Muscle layer of duodenum (tissue), 2 donors: ENCODE measurements at regions not wholly inside any gene's neighbourhood (a gene's known extent, or its start where the extent isn't known, plus 50 kb on each side); places are given as distances from the start of the nearest gene placed in this dataset.
"Not testable (repeated sequence)": the region's sequence is repeated elsewhere in the genome, so short reads cannot be mapped to it uniquely, and the experiment has no call there.

Experiments
- H3K27ac ChIP-seq: one replicate; pipeline ENCODE4 v1.7.0; 2013; ENCODE audit warnings: mild to moderate bottlenecking, low read length
- H3K27me3 ChIP-seq: one replicate; pipeline ENCODE4 v1.7.0; 2013; ENCODE audit warnings: low read depth, mild to moderate bottlenecking, control low read depth, low read length
- H3K36me3 ChIP-seq, 2 donors: one replicate each; pipeline ENCODE4 v1.7.0; 2013; ENCODE audit warnings: low read length in 2 of 2, control low read depth in 1 of 2, mild to moderate bottlenecking in 1 of 2; ENCODE audit not compliant: insufficient read depth in 2 of 2, control insufficient read depth in 1 of 2
- H3K4me1 ChIP-seq, 2 donors: one replicate each; pipeline ENCODE4 v1.7.0; 2013; ENCODE audit warnings: low read length in 2 of 2, mild to moderate bottlenecking in 2 of 2, control low read depth in 1 of 2, moderate library complexity in 1 of 2; ENCODE audit not compliant: insufficient read depth in 2 of 2, control insufficient read depth in 1 of 2
- H3K4me3 ChIP-seq, 2 donors: one replicate each; pipeline ENCODE4 v1.7.0; 2013; ENCODE audit warnings: low read length in 2 of 2, low read depth in 1 of 2, mild to moderate bottlenecking in 1 of 2
- H3K9me3 ChIP-seq, 2 donors: one replicate each; pipeline ENCODE4 v1.7.0; 2013; ENCODE audit warnings: low read length in 2 of 2, control low read depth in 1 of 2, mild to moderate bottlenecking in 1 of 2; ENCODE audit not compliant: control insufficient read depth in 1 of 2
- donor health status: healthy.

- not testable (repeated sequence) for H3K4me3 ChIP-seq, H3K27me3 ChIP-seq, H3K36me3 ChIP-seq, H3K4me1 ChIP-seq, H3K27ac ChIP-seq, H3K9me3 ChIP-seq
Measured at GRCh38 chr16:29222615-29223014, 183.9 kb downstream of the NPIPB11 start.

- H3K27ac ChIP-seq, H3K27me3 ChIP-seq, H3K36me3 ChIP-seq, H3K4me3 ChIP-seq, H3K9me3 ChIP-seq, H3K4me1 ChIP-seq: not testable (repeated sequence)
Measured at GRCh38 chr16:29222008-29222407, 184.5 kb downstream of the NPIPB11 start.

- H3K36me3 ChIP-seq, H3K27ac ChIP-seq, H3K4me1 ChIP-seq, H3K9me3 ChIP-seq, H3K27me3 ChIP-seq, H3K4me3 ChIP-seq: not testable (repeated sequence)
Measured at GRCh38 chr16:29221281-29221955, 185.1 kb downstream of the NPIPB11 start.

- H3K9me3 ChIP-seq, H3K4me1 ChIP-seq, H3K36me3 ChIP-seq, H3K27me3 ChIP-seq, H3K27ac ChIP-seq, H3K4me3 ChIP-seq: not testable (repeated sequence)
Measured at GRCh38 chr16:29220647-29221191, 185.8 kb downstream of the NPIPB11 start.

- not testable (repeated sequence) for H3K27ac ChIP-seq
Measured at GRCh38 chr16:29219966-29220646, 186.4 kb downstream of the NPIPB11 start.

GRCh38 chr16:29219562-29219961 lies 186.9 kb downstream of the NPIPB11 start:
- not testable (repeated sequence) for H3K27ac ChIP-seq, H3K4me3 ChIP-seq

More at GRCh38 chr16:29219966-29220646, 186.4 kb downstream of the NPIPB11 start:
- H3K27me3 ChIP-seq, H3K9me3 ChIP-seq, H3K4me1 ChIP-seq, H3K36me3 ChIP-seq, H3K4me3 ChIP-seq: not testable (repeated sequence)

GRCh38 chr16:29218649-29219048 lies 187.9 kb downstream of the NPIPB11 start:
- H3K36me3 ChIP-seq, H3K27me3 ChIP-seq, H3K9me3 ChIP-seq, H3K4me3 ChIP-seq, H3K4me1 ChIP-seq, H3K27ac ChIP-seq: not testable (repeated sequence)

More at GRCh38 chr16:29219562-29219961, 186.9 kb downstream of the NPIPB11 start:
- not testable (repeated sequence) for H3K9me3 ChIP-seq, H3K36me3 ChIP-seq, H3K4me1 ChIP-seq, H3K27me3 ChIP-seq

GRCh38 chr16:29218171-29218570 lies 188.3 kb downstream of the NPIPB11 start:
- H3K4me3 ChIP-seq, H3K9me3 ChIP-seq, H3K27me3 ChIP-seq, H3K36me3 ChIP-seq, H3K4me1 ChIP-seq, H3K27ac ChIP-seq: not testable (repeated sequence)

- not testable (repeated sequence) for H3K4me3 ChIP-seq, H3K27ac ChIP-seq, H3K9me3 ChIP-seq, H3K4me1 ChIP-seq, H3K27me3 ChIP-seq, H3K36me3 ChIP-seq
Measured at GRCh38 chr16:29217752-29218126, 188.8 kb downstream of the NPIPB11 start.

- not testable (repeated sequence) for H3K36me3 ChIP-seq, H3K27me3 ChIP-seq, H3K27ac ChIP-seq, H3K4me3 ChIP-seq, H3K9me3 ChIP-seq, H3K4me1 ChIP-seq
Measured at GRCh38 chr16:29217104-29217751, 189.3 kb downstream of the NPIPB11 start.

GRCh38 chr16:29213770-29214169 lies 192.7 kb downstream of the NPIPB11 start:
- H3K36me3 ChIP-seq, H3K9me3 ChIP-seq, H3K27me3 ChIP-seq, H3K4me3 ChIP-seq, H3K27ac ChIP-seq, H3K4me1 ChIP-seq: not testable (repeated sequence)
